GM12878 (cell line): ENCODE measurements at regions not wholly inside any gene's neighbourhood (a gene's known extent, or its start where the extent isn't known, plus 50 kb on each side); places are given as distances from the start of the nearest gene placed in this dataset.

ENCODE experiments used
- ATAC-seq: fragments of 200-7000 bp; cut with Tn5 transposase; 3 replicates; pipeline ENCODE4 v1.9.1; 2020; ENCODE audit warnings: mild to moderate bottlenecking, moderate library complexity
- BruUV-seq: library from RNA; stranded (reverse); fragments of 400-500 nt; replicated peaks from 2 replicates; lab custom pipeline; 2021; lab: Mats Ljungman, UMichigan
- CTCF ChIA-PET: fragments of 300-600 bp; sonication (Branson Sonifier 250); formaldehyde crosslinking; extraction: SDS; loops from one replicate; lab custom pipeline; 2021; ENCODE audit warnings: inconsistent platforms; lab: Yijun Ruan, JAX
- POLR2A ChIA-PET: fragments of 350-600 bp; formaldehyde crosslinking; extraction: SDS; loops from one replicate; lab custom pipeline; 2021; ENCODE audit warnings: inconsistent platforms; lab: Charles Lee
- RAD21 ChIA-PET: fragments of 300-600 bp; sonication (Branson Sonifier 250); formaldehyde crosslinking; loops from one replicate; lab custom pipeline; 2023; ENCODE audit warnings: antibody characterized with exemption; ENCODE audit not compliant: unreplicated experiment; lab: Charles Lee
- SMC1A ChIA-PET: fragments of 300-600 bp; sonication (Branson Sonifier 250); formaldehyde crosslinking; loops from one replicate; lab custom pipeline; 2023; ENCODE audit not compliant: unreplicated experiment, uncharacterized antibody; lab: Charles Lee
- DNase-seq: peaks from one replicate; pipeline ENCODE4 v3.0.0-alpha.2; 2011; ENCODE audit warnings: low read depth, low spot score
- FAIRE-seq: peaks from 3 replicates; lab custom pipeline; 2011; peaks lifted over from hg19 to GRCh38; lab: Jason Lieb, UNC
- H2AFZ ChIP-seq: 2 replicates; pipeline ENCODE4 v1.6.0; 2011; ENCODE audit warnings: low read depth, low read length, control low read depth; ENCODE audit not compliant: control insufficient read depth
- H3K27ac ChIP-seq: 2 replicates; pipeline ENCODE4 v1.5.1; 2011; ENCODE audit warnings: control low read depth; ENCODE audit not compliant: control insufficient read depth, insufficient read depth
- H3K27me3 ChIP-seq, 2 experiments: replicated peaks in 1 of 2; 2 replicates each; pipeline versions ENCODE4 v1.6.0 to v1.6.1; 2011; ENCODE audit warnings: low read length in 1 of 2; ENCODE audit not compliant: control insufficient read depth in 2 of 2, insufficient read depth in 2 of 2
- H3K36me3 ChIP-seq, 2 experiments: 2 replicates each; pipeline ENCODE4 v1.5.1; 2011; ENCODE audit warnings: low read length in 1 of 2; ENCODE audit not compliant: control insufficient read depth in 2 of 2, insufficient read depth in 2 of 2
- H3K4me1 ChIP-seq: 2 replicates; pipeline ENCODE4 v1.6.1; 2011; ENCODE audit warnings: mild to moderate bottlenecking, low read length, moderate library complexity, mixed read lengths; ENCODE audit not compliant: control insufficient read depth, insufficient read depth
- H3K4me2 ChIP-seq: 2 replicates; pipeline ENCODE4 v1.6.0; 2011; ENCODE audit warnings: control low read depth; ENCODE audit not compliant: control insufficient read depth, insufficient read depth
- H3K4me3 ChIP-seq: fragments of 200-600 bp; sonication (generic); 2 replicates; pipeline ENCODE4 v1.5.1; 2016
- H3K79me2 ChIP-seq: 2 replicates; pipeline ENCODE4 v1.6.0; 2011; ENCODE audit warnings: low read length; ENCODE audit not compliant: control insufficient read depth, insufficient read depth
- H3K9ac ChIP-seq: 2 replicates; pipeline ENCODE4 v1.8.0; 2011; ENCODE audit warnings: low read length, control low read depth, mixed read lengths; ENCODE audit not compliant: control insufficient read depth, insufficient read depth
- H3K9me3 ChIP-seq: replicated peaks from 3 replicates; pipeline ENCODE4 v1.5.1; 2011; ENCODE audit warnings: mild to moderate bottlenecking, low read length; ENCODE audit not compliant: control insufficient read depth, insufficient read depth
- H4K20me1 ChIP-seq: 2 replicates; pipeline ENCODE4 v1.6.0; 2011; ENCODE audit not compliant: control insufficient read depth, insufficient read depth
- ATF7 ChIP-seq: fragments of 450-650 bp; IDR thresholded peaks from 2 replicates; pipeline ENCODE4 v1.6.1; 2016; ENCODE audit warnings: low read depth, mild to moderate bottlenecking
- RAD51 ChIP-seq: fragments of 450-650 bp; IDR thresholded peaks from 2 replicates; pipeline ENCODE4 v1.6.1; 2016; ENCODE audit warnings: moderate library complexity, mild to moderate bottlenecking, inconsistent platforms
- SREBF1 ChIP-seq: IDR thresholded peaks from 2 replicates; pipeline ENCODE4 v1.6.1; 2012; ENCODE audit warnings: mild to moderate bottlenecking, low read length
- TAF1 ChIP-seq: IDR thresholded peaks from 2 replicates; pipeline ENCODE4 v1.6.1; 2011; ENCODE audit warnings: mild to moderate bottlenecking, low read depth, low read length, borderline replicate concordance
- WGBS: methylation state at CpG from one replicate; pipeline ENCODE4 v1.1.6; 2016; ENCODE audit warnings: low lambda C conversion rate; ENCODE audit not compliant: insufficient replicate concordance, insufficient coverage; ENCODE audit errors: missing lambda C conversion rate; 5-methylcytosine and 5-hydroxymethylcytosine counted together
- in situ Hi-C: fragments of 300-500 bp; cut with MboI; formaldehyde crosslinking; loops from 9 replicates; pipeline ENCODE4 v1.14.3; 2018; ENCODE audit warnings: mixed read lengths
- intact Hi-C: fragments of 100-400 bp; cut with micrococcal nuclease; formaldehyde crosslinking; loops from one replicate; pipeline ENCODE4 v1.14.2; 2022; ENCODE audit not compliant: unreplicated experiment
- TF ChIP-seq, protein P1 (sequence below): fragments of 450-650 bp; IDR thresholded peaks from 2 replicates; pipeline ENCODE4 v1.6.1; 2017; ENCODE audit warnings: borderline replicate concordance
- TF ChIP-seq, protein P2 (sequence below): fragments of 450-650 bp; IDR thresholded peaks from 2 replicates; pipeline ENCODE4 v1.6.1; 2016; ENCODE audit warnings: mild to moderate bottlenecking

DNA sequence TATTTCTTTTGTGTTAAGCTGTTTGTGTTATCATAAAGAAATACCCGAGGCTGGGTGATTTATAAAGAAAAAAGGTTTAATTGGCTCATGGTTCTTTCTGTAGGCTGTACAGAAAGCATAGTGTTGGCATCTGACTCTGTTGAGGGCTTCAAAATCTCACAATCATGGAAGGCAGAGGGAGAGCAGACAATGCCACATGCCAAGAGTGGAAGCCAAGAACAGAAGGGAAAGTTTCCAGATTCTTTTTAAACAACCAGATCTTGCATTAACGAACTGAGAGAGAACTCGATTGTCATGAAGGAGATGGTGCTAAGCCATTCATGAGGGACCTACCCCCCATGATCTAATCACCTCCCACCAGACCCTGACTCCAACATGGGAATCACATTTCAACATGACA lies 290.1 kb downstream of the BMP2 start (continued):
- TF ChIP-seq, protein P1, sequence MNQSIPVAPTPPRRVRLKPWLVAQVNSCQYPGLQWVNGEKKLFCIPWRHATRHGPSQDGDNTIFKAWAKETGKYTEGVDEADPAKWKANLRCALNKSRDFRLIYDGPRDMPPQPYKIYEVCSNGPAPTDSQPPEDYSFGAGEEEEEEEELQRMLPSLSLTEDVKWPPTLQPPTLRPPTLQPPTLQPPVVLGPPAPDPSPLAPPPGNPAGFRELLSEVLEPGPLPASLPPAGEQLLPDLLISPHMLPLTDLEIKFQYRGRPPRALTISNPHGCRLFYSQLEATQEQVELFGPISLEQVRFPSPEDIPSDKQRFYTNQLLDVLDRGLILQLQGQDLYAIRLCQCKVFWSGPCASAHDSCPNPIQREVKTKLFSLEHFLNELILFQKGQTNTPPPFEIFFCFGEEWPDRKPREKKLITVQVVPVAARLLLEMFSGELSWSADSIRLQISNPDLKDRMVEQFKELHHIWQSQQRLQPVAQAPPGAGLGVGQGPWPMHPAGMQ = no peak

DNA sequence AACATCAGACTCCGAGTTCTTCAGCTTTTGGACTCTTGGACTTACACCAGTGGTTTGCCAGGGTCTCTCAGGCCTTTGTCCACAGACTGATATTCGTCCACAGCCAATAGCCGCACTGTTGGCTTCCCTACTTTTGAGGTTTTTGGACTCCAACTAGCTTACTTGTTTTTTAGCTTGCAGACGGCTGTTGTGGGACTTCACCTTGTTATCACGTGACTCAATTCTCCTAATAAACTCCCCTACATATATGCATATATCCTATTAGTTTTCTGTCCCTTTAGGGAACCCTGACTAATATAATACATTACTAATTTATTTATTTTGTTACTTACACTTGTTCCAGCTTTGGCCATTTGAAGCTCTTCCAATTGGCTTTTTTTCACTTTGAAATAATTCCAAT lies 311.3 kb downstream of the BMP2 start:
- WGBS = 17% methylated on average over 5 of the region's 5 CpGs
- in situ Hi-C loops = no loop called here
- no peak overlapping the region for H3K27ac ChIP-seq
- H4K20me1 ChIP-seq = no peaks in the 10 kb centered on the region
- no peaks in the 10 kb centered on the region for H3K9me3 ChIP-seq
- no peak overlapping the region for H3K4me2 ChIP-seq
- DNase-seq (no peak), FAIRE-seq (no peak), ATAC-seq (no peak)
- no peak overlapping the region for H3K4me3 ChIP-seq
- H2AFZ ChIP-seq = no peak overlapping the region
- POLR2A ChIA-PET = no interaction called here
- H3K36me3 ChIP-seq = no peaks in the 10 kb centered on the region
- H3K9ac ChIP-seq = no peak overlapping the region
- CTCF ChIA-PET = no interaction called here
- SMC1A ChIA-PET = interaction anchor here (1.1 kb wide), 2 partner anchors 15 to 147 kb away, joined by 3 read pairs; no protein-coding TSS in a partner anchor
- no peaks in the 10 kb centered on the region for H3K79me2 ChIP-seq
- H3K4me1 ChIP-seq = no peaks in the 10 kb centered on the region
- intact Hi-C loops = no loop called here
- no peak for TF ChIP-seq SREBF1
- TF ChIP-seq, protein P2, sequence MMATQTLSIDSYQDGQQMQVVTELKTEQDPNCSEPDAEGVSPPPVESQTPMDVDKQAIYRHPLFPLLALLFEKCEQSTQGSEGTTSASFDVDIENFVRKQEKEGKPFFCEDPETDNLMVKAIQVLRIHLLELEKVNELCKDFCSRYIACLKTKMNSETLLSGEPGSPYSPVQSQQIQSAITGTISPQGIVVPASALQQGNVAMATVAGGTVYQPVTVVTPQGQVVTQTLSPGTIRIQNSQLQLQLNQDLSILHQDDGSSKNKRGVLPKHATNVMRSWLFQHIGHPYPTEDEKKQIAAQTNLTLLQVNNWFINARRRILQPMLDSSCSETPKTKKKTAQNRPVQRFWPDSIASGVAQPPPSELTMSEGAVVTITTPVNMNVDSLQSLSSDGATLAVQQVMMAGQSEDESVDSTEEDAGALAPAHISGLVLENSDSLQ = no peak
- TF ChIP-seq RAD51 = peak; percentile 51; the same call in 1 of the 2 replicates
- no peak for TF ChIP-seq ATF7
- TF ChIP-seq TAF1 = no peak
- RAD21 ChIA-PET = no interaction called here
- no peaks in the 10 kb centered on the region for H3K27me3 ChIP-seq
- no TSS peak for BruUV-seq
